ENCODE measurements at regions not wholly inside any gene's neighbourhood (a gene's known extent, or its start where the extent isn't known, plus 50 kb on each side); places are given as distances from the start of the nearest gene placed in this dataset.

- TF ChIP-seq CTCF (IDR thresholded peaks at IDR 0.05; ENCODE audit: partially characterized antibody, unreplicated experiment) = no peak
- H3K4me3 Mint-ChIP-seq (ENCODE audit: unreplicated experiment) = no peak overlapping the region
- peaks cover 4% of the 10 kb centered on the region for H3K9me3 Mint-ChIP-seq (ENCODE audit: unreplicated experiment)
- DNase-seq = no peak
- H3K27me3 Mint-ChIP-seq (ENCODE audit: unreplicated experiment) = peaks cover 3% of the 10 kb centered on the region
- H3K36me3 Mint-ChIP-seq (ENCODE audit: unreplicated experiment) = peaks cover 4% of the 10 kb centered on the region
- peaks cover 6% of the 10 kb centered on the region for H3K4me1 Mint-ChIP-seq (ENCODE audit: low read depth, unreplicated experiment)
- H3K27ac Mint-ChIP-seq (ENCODE audit: unreplicated experiment) = no peak overlapping the region
Observed at GRCh38 chr16:7218936-7219335, 113.7 kb upstream of the RBFOX1 start.

GRCh38 chr16:7217797-7218196, 114.8 kb upstream of the RBFOX1 start:
- TF ChIP-seq CTCF (IDR thresholded peaks at IDR 0.05; ENCODE audit: partially characterized antibody, unreplicated experiment) = no peak
- Mint-ChIP-seq H3K36me3 (ENCODE audit: unreplicated experiment) (peaks cover 7% of the 10 kb centered on the region), H3K4me3 (ENCODE audit: unreplicated experiment) (no peak overlapping the region), H3K27ac (ENCODE audit: unreplicated experiment) (no peak overlapping the region), H3K9me3 (ENCODE audit: unreplicated experiment) (peaks cover 4% of the 10 kb centered on the region), H3K27me3 (ENCODE audit: unreplicated experiment) (peaks cover 3% of the 10 kb centered on the region), H3K4me1 (ENCODE audit: low read depth, unreplicated experiment) (peaks cover 4% of the 10 kb centered on the region)
- DNase-seq = no peak

GRCh38 chr16:7216719-7217118, 115.9 kb upstream of the RBFOX1 start:
- Mint-ChIP-seq H3K9me3 (ENCODE audit: unreplicated experiment) (peaks cover 4% of the 10 kb centered on the region), H3K27me3 (ENCODE audit: unreplicated experiment) (peaks cover 5% of the 10 kb centered on the region), H3K4me1 (ENCODE audit: low read depth, unreplicated experiment) (no peaks in the 10 kb centered on the region), H3K36me3 (ENCODE audit: unreplicated experiment) (peaks cover 9% of the 10 kb centered on the region), H3K4me3 (ENCODE audit: unreplicated experiment) (no peak overlapping the region), H3K27ac (ENCODE audit: unreplicated experiment) (no peak overlapping the region)
- no peak for DNase-seq
- no peak for TF ChIP-seq CTCF (IDR thresholded peaks at IDR 0.05; ENCODE audit: partially characterized antibody, unreplicated experiment)

GRCh38 chr16:7211781-7212180, 120.9 kb upstream of the RBFOX1 start:
- DNase-seq = no peak
- peaks cover 9% of the 10 kb centered on the region for H3K36me3 Mint-ChIP-seq (ENCODE audit: unreplicated experiment)
- peaks cover 2% of the 10 kb centered on the region for H3K27me3 Mint-ChIP-seq (ENCODE audit: unreplicated experiment)
- TF ChIP-seq CTCF (IDR thresholded peaks at IDR 0.05; ENCODE audit: partially characterized antibody, unreplicated experiment) = no peak
- H3K9me3 Mint-ChIP-seq (ENCODE audit: unreplicated experiment) = peaks cover 8% of the 10 kb centered on the region
- H3K4me1 Mint-ChIP-seq (ENCODE audit: low read depth, unreplicated experiment) = no peaks in the 10 kb centered on the region
- no peak overlapping the region for H3K27ac Mint-ChIP-seq (ENCODE audit: unreplicated experiment)
- no peak overlapping the region for H3K4me3 Mint-ChIP-seq (ENCODE audit: unreplicated experiment)

GRCh38 chr16:7209598-7209997, 123.0 kb upstream of the RBFOX1 start:
- no peak for TF ChIP-seq CTCF (IDR thresholded peaks at IDR 0.05; ENCODE audit: partially characterized antibody, unreplicated experiment)
- DNase-seq = no peak
- Mint-ChIP-seq H3K27me3 (ENCODE audit: unreplicated experiment) (peaks cover 5% of the 10 kb centered on the region), H3K4me3 (ENCODE audit: unreplicated experiment) (no peak overlapping the region), H3K27ac (ENCODE audit: unreplicated experiment) (no peak overlapping the region), H3K36me3 (ENCODE audit: unreplicated experiment) (peaks cover 12% of the 10 kb centered on the region), H3K4me1 (ENCODE audit: low read depth, unreplicated experiment) (no peaks in the 10 kb centered on the region), H3K9me3 (ENCODE audit: unreplicated experiment) (peaks cover 7% of the 10 kb centered on the region)

Measured in glutamatergic neuron (in vitro differentiated cells).